Stimulated activated CD4-positive, alpha-beta T cell treated with anti-CD3 and anti-CD28 coated beads, Interleukin-1b, Interleukin-23, amount 100 ng/mL, for 24 hours (primary cell): ENCODE measurements at regions not wholly inside any gene's neighbourhood (a gene's known extent, or its start where the extent isn't known, plus 50 kb on each side); places are given as distances from the start of the nearest gene placed in this dataset.

Experiments used
- DNase-seq, 4 experiments: peaks; one replicate each; pipeline ENCODE4 v3.0.0-alpha.2; 2020; ENCODE audit warnings: low read depth in 4 of 4, low spot score in 1 of 4

GRCh38 chr14:103206836-103207387 lies 83.7 kb downstream of the TNFAIP2 start:
- DNase-seq = no peak

GRCh38 chr14:103207388-103208072 lies 84.3 kb downstream of the TNFAIP2 start:
- DNase-seq = no peak

- no peak for DNase-seq
Measured at GRCh38 chr14:103209054-103209453, 85.8 kb downstream of the TNFAIP2 start.

GRCh38 chr14:103209506-103209905 lies 86.2 kb downstream of the TNFAIP2 start:
- no peak for DNase-seq

- DNase-seq = no peak
Measured at GRCh38 chr14:103213331-103213730, 90.1 kb downstream of the TNFAIP2 start.

- DNase-seq = no peak
Measured at GRCh38 chr14:103214461-103214958, 91.2 kb downstream of the TNFAIP2 start.

GRCh38 chr14:103216399-103216798 lies 93.1 kb downstream of the TNFAIP2 start:
- DNase-seq = no peak

- DNase-seq = no peak
Measured at GRCh38 chr14:103216857-103217256, 93.6 kb downstream of the TNFAIP2 start.

GRCh38 chr14:103217538-103217937 lies 94.3 kb downstream of the TNFAIP2 start:
- DNase-seq = no peak

GRCh38 chr14:103220134-103220981 lies 97.1 kb downstream of the TNFAIP2 start:
- no peak for DNase-seq

GRCh38 chr14:103220982-103221641 lies 97.9 kb downstream of the TNFAIP2 start:
- DNase-seq = no peak

- DNase-seq = no peak
Measured at GRCh38 chr14:103221781-103222358, 98.6 kb downstream of the TNFAIP2 start.

- no peak for DNase-seq
Measured at GRCh38 chr14:103223818-103224352, 100.6 kb downstream of the TNFAIP2 start.

- no peak for DNase-seq
Measured at GRCh38 chr14:103225062-103225461, 101.8 kb downstream of the TNFAIP2 start.

- DNase-seq = no peak
Measured at GRCh38 chr14:103225476-103225875, 102.2 kb downstream of the TNFAIP2 start.

- no peak for DNase-seq
Measured at GRCh38 chr14:103227094-103227768, 104.0 kb downstream of the TNFAIP2 start.

- no peak for DNase-seq
Measured at GRCh38 chr14:103228076-103228806, 105.0 kb downstream of the TNFAIP2 start.

GRCh38 chr14:103228866-103229265 lies 105.2 kb upstream of the EIF5 start:
- no peak for DNase-seq

GRCh38 chr14:103230021-103230420 lies 104.0 kb upstream of the EIF5 start:
- no peak for DNase-seq
